ENCODE measurements at regions not wholly inside any gene's neighbourhood (a gene's known extent, or its start where the extent isn't known, plus 50 kb on each side); places are given as distances from the start of the nearest gene placed in this dataset.
"Not testable (repeated sequence)": the region's sequence is repeated elsewhere in the genome, so short reads cannot be mapped to it uniquely, and the experiment has no call there.

DNA sequence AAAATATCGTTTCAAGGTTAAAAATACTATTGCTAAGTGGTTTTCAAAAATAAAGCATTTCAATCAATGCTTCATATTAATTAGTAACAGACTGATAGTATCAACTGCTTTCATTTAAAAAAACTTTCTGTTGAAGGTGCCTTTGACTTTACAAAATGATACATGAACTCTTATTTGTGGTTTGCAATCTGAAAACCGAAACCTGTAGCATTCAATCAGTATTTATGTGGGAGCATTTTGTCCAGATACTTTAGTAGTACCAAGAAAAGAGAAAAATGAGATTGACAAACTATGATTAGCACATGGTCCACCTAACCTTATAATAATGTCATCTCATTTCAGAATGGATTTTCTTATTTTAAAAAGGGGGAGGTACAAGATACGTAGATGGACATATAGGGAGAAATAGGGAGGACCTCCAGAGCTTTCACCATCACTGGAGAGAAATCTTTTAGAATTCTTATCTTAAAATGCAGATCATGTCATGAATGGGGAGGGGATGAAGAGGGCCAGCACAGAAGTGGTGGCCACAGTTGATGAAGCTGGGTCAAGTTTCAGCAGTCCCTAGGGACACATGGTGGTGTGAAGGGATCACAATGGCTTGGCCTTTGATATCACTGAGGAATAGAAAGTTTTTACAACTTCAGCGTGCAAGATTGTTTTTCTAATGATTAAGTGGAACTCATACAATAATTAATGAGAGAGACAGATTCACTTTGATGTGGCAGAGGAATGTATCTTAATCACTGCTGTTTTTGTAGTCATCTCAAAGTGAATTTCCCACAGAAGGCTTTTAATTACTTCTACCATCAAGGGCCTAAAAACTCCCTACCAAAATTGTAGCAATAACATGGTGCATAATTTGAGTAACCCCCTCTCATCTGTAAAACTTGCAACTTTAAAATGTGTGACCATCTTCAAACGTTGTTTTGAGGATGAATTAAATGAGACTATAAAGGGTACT is 322.3 kb upstream of the EDIL3 start:
- H3K27me3 Mint-ChIP-seq (ENCODE audit: insufficient read depth, unreplicated experiment) = peaks cover 4% of the 10 kb centered on the region
- H3K27ac Mint-ChIP-seq (ENCODE audit: unreplicated experiment) = no peak overlapping the region
- no peaks in the 10 kb centered on the region for H3K36me3 Mint-ChIP-seq (ENCODE audit: insufficient read depth, unreplicated experiment)
- Histone ChIP-seq H3K4me3 (ENCODE audit: low read depth, low read length) (no peak overlapping the region), H3K27me3 (replicated peaks; ENCODE audit: control insufficient read depth, insufficient read depth, low read length) (no peaks in the 10 kb centered on the region), H3K9me3 (no peaks in the 10 kb centered on the region), H3K36me3 (ENCODE audit: control insufficient read depth, insufficient read depth, low read length) (no peaks in the 10 kb centered on the region), H3K4me1 (no peaks in the 10 kb centered on the region)
- BruUV-seq (replicated peaks) = no TSS peak
- intact Hi-C loops (cut with micrococcal nuclease; ENCODE audit: unreplicated experiment) = no loop called here
- no peak for TF ChIP-seq CTCF (IDR thresholded peaks at IDR 0.05; ENCODE audit: insufficient read depth in 1 of 2, low read depth in 1 of 2, low read length in 1 of 2, severe bottlenecking in 1 of 2, unreplicated experiment in 1 of 2)
- no peak for DNase-seq
- H3K9me3 Mint-ChIP-seq (ENCODE audit: unreplicated experiment) = peaks cover 8% of the 10 kb centered on the region
- POLR2A ChIA-PET = no interaction called here
- CTCF ChIA-PET = no interaction called here
- no peaks in the 10 kb centered on the region for H3K4me1 Mint-ChIP-seq (ENCODE audit: low read depth, unreplicated experiment)
- H3K4me3 Mint-ChIP-seq (ENCODE audit: unreplicated experiment) = no peak overlapping the region

DNA sequence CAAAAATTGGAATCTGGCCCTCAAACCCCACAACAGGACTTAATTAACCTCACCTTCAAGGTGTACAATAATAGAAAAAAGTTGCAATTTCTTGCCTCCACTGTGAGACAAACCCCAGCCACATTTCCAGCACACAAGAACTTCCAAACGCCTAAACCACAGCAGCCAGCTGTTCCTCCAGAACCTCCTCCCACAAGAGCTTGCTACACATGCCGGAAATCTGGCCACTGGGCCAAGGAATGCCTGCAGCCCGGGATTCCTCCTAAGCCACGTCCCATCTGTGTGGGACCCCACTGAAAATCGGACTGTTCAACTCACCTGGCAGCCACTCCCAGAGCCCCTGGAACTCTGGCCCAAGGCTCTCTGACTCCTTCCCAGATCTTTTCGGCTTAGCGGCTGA is 315.9 kb upstream of the EDIL3 start:
- H3K27ac Mint-ChIP-seq (ENCODE audit: unreplicated experiment); H3K36me3 ChIP-seq (ENCODE audit: control insufficient read depth, insufficient read depth, low read length); H3K4me1 Mint-ChIP-seq (ENCODE audit: low read depth, unreplicated experiment); H3K27me3 ChIP-seq (replicated peaks; ENCODE audit: control insufficient read depth, insufficient read depth, low read length); POLR2A ChIA-PET; DNase-seq; H3K4me3 Mint-ChIP-seq (ENCODE audit: unreplicated experiment); CTCF ChIA-PET; intact Hi-C loops (cut with micrococcal nuclease; ENCODE audit: unreplicated experiment); H3K36me3 Mint-ChIP-seq (ENCODE audit: insufficient read depth, unreplicated experiment); H3K9me3 ChIP-seq; H3K4me3 ChIP-seq (ENCODE audit: low read depth, low read length); BruUV-seq (replicated peaks); H3K4me1 ChIP-seq: not testable (repeated sequence)
- Mint-ChIP-seq H3K27me3 (ENCODE audit: insufficient read depth, unreplicated experiment) (peaks cover 14% of the 10 kb centered on the region), H3K9me3 (ENCODE audit: unreplicated experiment) (peaks cover 15% of the 10 kb centered on the region)

DNA sequence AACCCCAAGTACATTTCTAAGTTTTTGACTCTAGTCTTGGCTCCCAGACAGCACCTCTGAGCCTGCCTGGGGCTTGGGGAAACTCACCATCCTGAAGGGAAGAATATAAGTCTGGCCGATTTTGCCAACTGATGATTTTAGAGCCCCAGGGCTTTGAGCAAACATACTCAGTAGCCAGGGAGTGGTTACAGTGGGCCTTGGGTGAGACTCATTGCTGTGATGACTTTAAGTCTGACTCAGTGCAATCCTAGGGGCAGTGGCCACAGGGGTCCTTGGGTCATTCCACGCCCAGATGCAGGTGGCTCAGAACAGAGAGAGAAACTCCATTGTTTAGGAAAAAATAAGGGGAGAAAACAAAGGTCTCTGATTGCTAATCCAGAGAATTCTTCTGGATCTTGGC is 312.0 kb upstream of the EDIL3 start:
- Histone ChIP-seq H3K4me3 (ENCODE audit: low read depth, low read length) (no peak overlapping the region), H3K36me3 (ENCODE audit: control insufficient read depth, insufficient read depth, low read length) (no peaks in the 10 kb centered on the region), H3K9me3 (no peaks in the 10 kb centered on the region), H3K27me3 (replicated peaks; ENCODE audit: control insufficient read depth, insufficient read depth, low read length) (no peaks in the 10 kb centered on the region), H3K4me1 (no peaks in the 10 kb centered on the region)
- Mint-ChIP-seq H3K4me1 (ENCODE audit: low read depth, unreplicated experiment) (no peaks in the 10 kb centered on the region), H3K4me3 (ENCODE audit: unreplicated experiment) (no peak overlapping the region), H3K27ac (ENCODE audit: unreplicated experiment) (no peak overlapping the region), H3K27me3 (ENCODE audit: insufficient read depth, unreplicated experiment) (peaks cover 10% of the 10 kb centered on the region), H3K36me3 (ENCODE audit: insufficient read depth, unreplicated experiment) (no peaks in the 10 kb centered on the region), H3K9me3 (ENCODE audit: unreplicated experiment) (peaks cover 15% of the 10 kb centered on the region)
- ChIA-PET POLR2A (no interaction called here), CTCF (no interaction called here)
- no peak for TF ChIP-seq CTCF (IDR thresholded peaks at IDR 0.05; ENCODE audit: insufficient read depth in 1 of 2, low read depth in 1 of 2, low read length in 1 of 2, severe bottlenecking in 1 of 2, unreplicated experiment in 1 of 2)
- intact Hi-C loops (cut with micrococcal nuclease; ENCODE audit: unreplicated experiment) = no loop called here
- no peak for DNase-seq
- BruUV-seq (replicated peaks) = no TSS peak
